Hematopoietic multipotent progenitor cell treated with erythropoietin and hydrocortisone succinate and interleukin-3 and kit ligand, for 17 days (in vitro differentiated cells): ENCODE measurements at regions not wholly inside any gene's neighbourhood (a gene's known extent, or its start where the extent isn't known, plus 50 kb on each side); places are given as distances from the start of the nearest gene placed in this dataset.

Experiments
- DNase-seq: peaks from one replicate; pipeline ENCODE4 v3.0.0-alpha.2; 2015; ENCODE audit warnings: low spot score

DNA sequence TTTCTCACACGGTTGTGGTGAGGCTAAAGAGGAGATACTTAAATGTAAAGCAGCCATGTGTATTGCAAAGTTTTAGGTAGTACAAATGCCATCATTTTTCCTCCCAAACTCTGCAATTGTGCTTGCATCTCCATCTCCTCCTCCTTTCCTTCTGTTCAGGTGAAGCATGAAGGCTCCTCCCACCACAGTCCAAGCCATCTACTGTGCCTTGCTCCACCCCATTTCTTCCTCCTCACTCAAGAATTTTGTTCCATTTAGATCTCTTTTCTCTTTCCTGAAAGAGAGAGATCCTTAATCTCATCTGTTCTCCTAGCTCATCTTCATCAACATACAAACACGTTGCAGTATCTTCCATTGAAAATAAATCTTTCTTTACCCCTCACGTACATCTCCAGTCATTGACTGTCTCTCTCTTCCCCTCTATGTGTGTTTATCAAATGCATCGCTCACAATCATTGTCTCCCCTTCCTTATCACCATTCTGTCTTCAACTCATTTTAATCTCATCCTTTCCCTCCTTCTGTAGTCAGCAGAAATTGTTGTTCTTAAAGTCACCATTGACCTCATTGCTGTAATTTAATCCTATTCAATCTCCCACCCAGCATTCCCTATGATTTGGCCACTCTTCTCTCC, 392.1 kb downstream of the RAD51AP2 start:
- no peak for DNase-seq

DNA sequence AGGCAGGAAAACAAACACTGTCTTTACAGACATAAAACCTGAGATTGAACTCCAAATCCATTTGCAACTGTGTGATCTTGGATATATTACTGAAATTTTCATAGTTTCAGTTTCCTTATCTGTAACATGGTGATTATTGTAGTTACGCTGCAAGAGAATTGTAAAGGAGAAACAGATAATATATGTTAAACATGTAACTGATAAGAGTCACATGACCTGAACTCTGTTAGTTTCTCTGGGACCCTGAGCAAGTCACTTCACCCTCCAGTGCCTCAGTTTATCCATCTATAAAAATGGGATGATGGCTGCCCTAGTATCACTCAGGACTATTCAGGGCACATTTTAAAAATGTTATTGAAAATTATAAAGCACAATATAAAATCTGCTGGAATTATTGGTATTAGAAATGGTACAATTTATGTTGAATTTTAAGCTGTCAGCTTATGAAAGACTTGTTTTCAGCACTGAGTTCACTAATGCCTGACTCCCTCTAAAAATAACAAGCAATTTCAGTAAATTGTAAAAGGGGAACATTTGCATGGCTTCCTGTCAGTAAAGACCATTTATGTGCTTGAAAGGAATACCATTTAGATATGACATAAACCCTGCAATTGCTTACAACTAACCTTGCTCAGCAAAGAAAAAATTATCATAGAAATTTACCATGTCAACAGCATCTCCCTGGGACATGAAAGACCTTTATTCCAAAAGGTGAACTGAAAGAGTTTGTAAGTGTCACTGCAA, 393.5 kb downstream of the RAD51AP2 start:
- no peak for DNase-seq

DNA sequence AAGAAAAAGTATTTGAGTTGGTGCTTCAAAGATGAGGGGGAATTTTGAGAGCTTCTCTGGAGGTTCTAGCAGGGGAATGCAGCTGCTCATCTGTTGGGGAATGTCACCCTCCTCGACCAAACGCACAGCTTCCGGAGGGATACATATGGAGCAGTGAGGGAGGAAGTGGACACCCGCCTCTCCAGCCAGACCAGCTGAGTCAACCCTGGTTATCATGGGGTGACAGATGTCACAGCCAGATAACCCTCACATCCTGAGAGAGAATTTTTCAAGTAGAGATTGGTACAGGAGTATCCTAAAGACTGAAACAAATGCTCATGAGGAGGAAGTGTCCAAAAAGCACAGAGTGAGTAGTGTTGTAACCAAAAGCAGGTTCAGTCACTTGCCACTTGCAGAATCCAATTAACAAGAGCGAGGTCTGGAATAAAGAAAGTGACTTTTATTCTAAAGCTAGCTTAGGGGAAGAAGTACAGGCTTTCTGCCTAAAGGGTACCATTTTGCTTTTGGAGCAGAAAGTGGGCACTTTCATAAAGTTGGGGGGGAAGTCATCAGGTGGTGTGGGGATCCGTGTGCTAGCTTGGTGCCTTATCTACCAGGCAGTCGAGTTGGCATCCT, 395.2 kb downstream of the RAD51AP2 start:
- no peak for DNase-seq

DNA sequence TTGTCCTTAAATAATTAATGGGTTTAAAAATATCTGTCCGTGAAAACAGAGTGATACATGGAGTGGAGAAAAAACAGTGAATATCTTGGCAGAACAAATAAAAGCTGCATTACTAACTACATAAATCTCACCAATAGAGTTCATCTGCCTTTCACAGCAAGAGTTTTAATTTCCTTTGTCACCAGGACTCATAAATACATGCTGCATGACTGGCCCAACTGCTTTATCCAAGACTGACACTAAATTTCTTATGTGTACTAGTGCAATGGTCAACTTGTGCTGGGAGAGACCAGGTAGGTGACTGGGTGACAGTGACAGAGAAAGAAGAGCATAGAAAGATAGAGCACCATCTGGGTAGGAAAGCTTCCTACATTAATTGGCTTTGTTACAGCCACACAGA, 402.8 kb downstream of the RAD51AP2 start:
- no peak for DNase-seq

DNA sequence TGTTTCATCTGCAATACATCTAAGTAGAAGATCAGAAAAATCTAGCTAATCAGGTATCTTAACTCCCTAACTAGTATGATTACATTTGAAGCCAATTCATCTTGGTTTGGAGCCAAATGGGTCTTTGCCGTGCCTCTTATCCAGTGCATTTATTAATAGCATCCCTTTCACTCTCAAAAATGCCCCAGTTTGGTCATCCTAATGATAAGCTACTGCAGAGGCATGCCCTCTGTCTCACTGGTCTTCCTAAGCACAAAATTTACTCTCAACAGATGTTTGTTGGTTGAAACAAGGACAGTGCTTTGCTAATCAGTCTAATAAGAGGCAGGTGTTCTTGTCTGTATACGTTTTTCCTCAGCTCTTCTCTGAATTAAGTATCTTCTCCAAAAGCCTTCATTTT, 403.2 kb downstream of the RAD51AP2 start:
- no peak for DNase-seq

DNA sequence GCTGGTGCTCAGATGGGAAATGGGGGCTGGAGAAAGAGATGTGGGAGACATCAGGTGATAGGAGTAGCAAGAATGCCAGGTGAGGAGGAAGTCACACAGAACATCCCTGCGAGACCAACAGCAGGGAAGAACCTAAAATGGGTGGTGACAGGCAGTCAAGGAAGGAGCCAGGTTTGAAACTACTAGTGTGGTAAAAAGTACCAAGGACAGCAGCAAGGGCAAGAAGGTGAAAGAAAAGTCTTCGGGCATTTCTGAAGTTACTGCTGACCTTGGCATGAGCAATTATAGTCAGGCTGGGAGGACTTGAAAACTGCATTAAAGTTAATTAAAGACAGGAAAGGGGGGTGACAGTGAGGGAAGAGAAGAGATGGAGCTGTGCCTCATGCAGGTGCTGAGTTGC, 410.4 kb downstream of the RAD51AP2 start:
- no peak for DNase-seq

DNA sequence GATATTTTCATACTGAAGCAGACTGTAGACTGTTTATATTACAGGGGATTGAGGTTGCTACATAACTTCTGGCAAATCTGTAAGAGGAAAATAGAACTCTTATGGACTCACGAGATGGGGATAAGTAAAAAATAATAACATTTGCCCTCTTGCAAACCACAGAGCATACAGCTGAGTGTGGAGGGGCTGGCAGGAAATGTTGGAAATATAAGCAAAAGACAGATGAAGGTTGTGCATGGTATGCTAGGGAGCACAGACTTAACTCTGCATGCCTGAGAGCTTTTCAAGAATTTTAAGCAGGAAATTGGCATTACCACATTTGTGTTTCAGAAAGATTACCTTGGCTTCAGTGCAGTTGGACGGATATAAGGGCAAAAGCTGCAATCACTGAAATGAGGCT, 411.1 kb downstream of the RAD51AP2 start:
- DNase-seq = no peak

DNA sequence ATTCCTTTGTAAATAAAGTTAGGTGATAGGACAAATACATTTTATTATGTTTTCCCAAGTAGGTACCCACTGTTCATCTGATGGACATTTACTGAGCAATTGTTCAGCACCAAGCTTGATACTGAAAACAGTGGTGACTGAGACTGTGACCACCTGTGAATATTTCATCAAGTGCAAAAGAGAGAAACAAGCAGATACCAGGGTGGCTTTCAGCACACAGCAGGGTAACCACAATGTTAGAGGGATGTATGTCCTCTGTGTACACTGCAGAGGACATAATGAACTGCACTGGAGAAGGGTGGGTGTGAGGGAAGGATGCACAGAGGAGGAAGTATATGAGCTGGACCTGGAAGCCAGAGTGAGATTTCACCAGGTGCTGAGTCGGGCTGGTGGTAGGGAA, 411.8 kb downstream of the RAD51AP2 start:
- DNase-seq = no peak

DNA sequence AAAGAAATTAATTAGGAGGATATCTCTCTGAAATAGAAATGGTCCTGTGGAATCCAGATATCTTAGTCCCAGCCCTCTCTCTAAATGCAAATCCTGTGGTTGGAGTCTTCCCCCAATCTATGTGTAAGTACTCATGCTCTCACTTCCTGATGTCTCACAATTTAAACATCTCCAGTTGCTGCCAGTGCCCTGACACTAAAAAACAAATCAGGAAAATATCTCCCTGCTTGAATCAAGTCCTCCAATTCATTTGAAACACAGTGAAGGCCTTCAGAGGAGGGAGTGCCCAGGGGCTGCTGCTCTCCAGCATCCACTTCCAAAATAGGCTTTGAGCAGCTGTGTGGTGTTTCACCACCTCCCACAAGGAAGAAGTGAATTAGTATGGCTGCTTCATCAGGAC, 413.8 kb downstream of the RAD51AP2 start:
- DNase-seq = no peak

DNA sequence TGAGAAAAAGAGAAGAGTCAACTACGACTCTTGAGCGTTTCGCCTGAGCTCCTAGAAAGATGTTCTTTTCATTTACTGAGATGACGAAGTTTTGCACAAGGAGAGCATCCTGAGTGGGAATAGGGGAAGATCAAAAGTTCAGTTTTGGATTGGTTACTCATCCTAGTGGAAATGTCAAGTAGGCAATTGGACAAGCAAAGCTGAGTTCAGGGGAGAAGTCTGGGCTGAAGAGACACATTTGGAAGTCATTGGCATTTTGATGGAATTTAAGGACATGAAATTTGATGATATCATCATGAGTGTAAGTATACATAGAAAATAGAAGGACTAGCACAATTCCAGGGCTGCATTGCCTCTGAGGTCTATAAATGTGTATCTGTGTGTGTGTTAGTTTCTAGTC, 416.6 kb downstream of the RAD51AP2 start:
- no peak for DNase-seq

DNA sequence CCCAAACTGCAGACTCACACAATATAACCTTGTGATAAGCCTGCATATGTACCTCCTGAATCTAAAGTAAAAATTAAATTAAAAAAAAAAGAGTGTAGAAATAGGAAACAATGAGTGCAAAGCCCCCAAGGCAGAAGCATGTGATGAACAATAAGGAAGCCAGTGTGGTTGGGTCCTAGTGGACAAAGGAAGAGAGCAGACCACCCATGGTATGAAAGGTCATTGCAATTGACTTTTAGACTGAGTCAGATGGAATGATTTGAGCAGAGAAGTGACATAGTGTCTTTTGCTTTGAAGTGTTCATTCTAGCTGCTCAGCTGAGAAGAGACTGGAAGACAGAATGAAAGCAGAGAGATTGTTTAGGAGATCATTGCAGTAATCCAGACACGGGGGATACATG, 417.1 kb downstream of the RAD51AP2 start:
- no peak for DNase-seq

DNA sequence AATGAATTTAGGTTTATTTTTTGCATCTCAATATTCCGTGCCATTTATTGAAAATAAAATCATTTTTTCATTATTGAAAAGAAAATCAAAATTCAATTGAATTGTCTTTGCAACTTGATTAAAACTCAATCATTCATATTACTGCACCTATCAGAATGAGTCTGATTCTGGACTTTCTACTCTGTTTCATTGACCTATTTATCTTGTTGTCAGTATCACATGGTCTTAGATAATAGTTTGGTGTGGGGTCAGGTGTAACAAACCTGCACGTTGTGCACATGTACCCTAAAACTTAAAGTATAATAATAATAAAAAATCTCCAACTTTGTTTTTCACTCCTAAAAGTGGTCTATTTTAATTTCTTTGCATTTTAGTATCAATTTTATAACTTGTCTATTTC, 422.9 kb downstream of the RAD51AP2 start:
- no peak for DNase-seq

DNA sequence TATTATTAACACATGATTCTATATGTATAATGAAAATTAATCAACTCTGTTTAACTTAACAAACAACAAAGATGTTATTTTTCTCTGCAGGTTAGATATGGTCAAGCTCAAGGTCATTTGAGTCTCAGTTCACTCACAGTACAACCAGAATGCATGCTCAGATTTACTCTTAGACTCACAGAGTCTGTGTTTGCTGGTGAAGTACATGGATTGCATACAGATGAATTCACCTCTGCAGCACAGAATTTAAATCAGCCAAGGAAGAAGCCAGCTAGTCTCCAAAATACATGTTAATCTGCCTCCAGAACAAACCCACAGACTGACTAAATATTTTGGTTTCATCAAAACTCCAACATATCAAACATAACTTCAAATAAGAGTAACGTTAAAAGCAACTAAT, 424.5 kb downstream of the RAD51AP2 start:
- no peak for DNase-seq

DNA sequence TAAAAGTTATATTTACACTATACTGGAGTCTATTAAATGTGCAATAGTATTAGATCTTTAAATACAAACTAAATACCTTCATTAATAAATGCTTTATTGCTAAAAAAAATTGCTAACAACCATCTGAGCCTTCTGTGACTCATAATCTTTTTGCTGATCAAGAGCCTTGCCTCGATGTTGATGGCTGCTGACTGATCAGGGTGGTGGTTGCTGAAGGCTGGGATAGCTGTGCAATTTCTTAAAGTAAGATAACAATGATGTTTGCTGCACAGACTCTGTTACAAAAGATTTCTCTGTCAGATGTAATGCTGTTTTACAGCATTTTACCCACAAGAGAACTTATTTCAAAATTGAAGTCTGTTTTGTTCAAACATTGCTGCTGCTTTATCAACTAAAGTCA, 421.4 kb upstream of the CYRIA start:
- DNase-seq = no peak

DNA sequence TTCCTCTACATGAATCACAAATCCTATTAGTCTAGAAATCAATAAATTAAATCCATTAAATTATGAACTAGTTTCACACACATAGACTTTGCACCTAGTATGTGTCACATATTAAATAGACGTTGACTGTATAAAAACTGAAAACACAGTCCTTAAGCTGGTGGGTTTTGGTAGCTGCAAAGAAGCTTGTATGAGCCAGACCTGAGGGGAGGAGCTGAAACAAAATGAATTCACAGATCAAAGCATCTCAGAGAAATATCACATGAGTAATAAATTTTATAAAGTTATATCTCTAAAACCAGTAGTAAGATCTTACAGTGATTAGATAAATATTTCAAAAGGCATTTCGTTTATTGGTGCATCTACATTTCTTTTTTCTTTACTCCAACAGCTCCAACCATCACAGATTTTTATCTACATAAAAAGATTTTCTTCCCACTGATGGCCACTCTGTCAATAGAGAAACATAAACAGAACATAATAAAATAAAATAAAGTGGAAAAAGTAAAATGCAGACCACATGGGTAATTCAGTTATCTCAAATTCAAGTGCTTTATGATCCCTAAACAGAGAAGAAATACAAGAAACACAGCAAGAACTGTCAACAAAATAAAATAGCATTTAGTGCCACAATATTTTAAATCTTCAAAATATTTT, 420.0 kb upstream of the CYRIA start:
- DNase-seq = no peak

DNA sequence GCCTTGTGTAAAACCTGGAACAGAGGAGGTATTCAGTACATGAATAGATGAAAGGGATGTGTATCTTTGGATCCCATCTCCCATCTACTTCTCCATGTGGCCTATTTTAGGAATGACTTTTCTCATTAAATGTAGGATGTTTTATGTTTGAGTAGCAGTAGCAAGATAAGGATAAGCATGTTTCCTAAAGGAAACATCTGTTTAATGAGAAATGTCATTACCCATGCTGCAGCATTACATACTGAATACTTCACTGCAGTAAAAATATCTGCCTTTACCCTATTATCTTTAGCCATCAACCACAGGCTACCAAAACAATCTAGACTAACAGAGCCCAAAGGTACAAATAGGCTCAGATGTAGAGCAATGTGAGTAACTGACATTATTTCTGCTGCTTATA, 419.2 kb upstream of the CYRIA start:
- no peak for DNase-seq

DNA sequence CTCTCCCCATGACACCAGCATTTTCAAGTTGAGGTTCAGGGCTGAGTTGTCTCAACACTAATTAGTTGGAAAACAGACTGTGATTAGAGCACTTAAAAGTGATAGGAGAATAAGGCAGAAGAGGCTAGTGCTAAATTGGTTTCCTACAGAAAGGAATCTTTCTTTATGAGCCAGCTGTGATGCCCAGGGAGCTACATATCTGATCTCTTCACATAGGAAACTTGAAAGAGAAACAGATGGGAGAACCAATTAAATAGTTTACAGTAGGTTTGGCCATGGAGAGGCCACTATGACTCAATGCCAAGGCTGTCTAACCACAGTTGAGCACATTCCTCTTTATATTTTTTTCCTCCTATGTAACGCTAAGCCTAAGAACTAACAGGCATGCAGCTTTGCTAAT, 418.3 kb upstream of the CYRIA start:
- DNase-seq = no peak

DNA sequence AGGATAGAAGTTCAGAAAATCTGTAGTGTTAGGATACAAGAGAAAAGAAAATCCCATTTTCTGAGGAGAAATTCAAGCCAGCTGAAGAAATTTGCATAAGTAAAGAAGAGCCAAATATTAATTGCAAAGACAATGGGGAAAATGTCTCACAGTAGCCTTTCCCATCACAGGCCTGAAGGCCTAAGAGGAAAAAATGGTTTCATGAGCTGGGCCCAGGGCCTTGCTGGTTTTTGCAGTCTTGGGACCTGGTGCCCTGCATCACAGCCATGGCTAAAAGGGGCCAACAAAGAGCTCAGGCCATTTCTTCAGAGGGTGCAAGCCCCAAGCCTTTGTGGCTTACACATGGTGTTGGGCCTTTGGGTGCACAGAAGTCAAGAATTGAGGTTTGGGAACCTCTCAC, 413.6 kb upstream of the CYRIA start:
- no peak for DNase-seq

DNA sequence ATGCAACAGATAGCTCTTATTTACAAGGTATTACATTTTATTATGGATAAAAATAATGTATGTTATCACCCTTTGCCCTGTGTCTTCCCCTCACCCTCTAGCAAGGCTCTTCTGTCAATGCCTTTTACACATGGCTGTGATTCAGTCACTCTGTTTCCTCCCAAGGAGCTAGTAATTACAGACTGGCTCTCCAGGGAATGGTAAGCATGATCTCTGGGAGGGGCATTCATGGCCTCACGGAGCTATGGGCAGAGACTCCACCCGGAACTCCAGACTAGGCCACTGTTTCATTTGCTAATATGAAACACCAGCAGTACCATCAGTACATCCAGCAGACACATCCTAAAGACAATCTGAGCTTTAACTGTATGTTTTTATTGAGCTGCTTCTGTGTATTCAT, 410.9 kb upstream of the CYRIA start:
- no peak for DNase-seq

DNA sequence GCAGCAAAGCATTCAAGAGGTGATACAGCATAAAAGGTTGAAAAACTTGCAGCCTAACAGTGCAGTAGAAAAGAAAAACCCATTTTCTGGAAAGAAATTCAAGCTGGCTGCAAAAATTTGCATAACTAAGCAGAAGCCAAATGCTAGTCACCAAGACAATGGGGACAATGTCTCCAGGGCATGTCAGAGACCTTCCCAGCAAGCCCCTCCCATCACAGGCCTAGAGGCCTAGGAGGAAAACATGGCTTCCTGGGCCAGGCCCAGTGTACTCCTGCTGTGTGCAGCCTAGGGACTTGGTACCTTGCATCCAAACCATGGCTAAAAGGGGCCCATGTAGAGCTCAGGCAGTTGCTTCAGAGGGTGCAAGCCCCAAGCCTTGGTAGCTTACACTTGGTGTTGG, 405.1 kb upstream of the CYRIA start:
- no peak for DNase-seq

DNA sequence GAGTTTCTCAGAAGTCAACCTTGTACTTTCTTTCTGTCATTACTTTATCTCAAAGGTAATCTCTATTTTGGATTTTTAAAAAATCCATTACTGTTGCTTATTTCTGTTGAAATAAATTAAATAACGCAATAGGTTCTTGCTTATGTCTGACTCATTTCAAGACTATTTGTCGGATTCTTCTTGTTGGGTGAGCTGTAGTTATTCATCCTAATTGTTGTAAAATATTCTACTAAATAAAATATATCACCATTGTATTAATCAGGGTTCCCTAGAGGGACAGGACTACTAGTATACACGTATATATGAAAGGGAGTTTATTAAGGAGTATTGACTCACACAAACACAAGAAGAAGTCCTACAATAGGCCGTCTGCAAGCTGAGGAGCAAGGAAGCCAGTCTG, 403.9 kb upstream of the CYRIA start:
- no peak for DNase-seq

DNA sequence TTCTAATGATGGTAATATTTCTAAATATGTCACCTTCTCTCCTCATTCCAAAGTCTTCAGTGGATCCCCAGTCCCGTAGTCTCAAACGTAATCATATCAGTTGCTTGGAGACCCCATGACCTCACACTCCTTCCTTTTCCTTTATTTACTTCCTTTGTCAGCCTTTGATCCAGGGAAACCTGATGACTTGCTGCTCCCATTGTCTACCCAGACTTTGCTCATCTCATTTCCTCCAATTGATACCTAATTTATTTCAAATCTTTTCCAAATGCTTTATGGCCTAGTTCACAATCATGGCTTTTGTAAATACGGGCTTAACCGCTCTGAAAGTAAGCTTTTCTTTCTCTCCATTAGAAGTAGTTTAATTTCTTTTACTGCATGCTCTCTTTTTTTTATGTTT, 402.4 kb upstream of the CYRIA start:
- DNase-seq = no peak

DNA sequence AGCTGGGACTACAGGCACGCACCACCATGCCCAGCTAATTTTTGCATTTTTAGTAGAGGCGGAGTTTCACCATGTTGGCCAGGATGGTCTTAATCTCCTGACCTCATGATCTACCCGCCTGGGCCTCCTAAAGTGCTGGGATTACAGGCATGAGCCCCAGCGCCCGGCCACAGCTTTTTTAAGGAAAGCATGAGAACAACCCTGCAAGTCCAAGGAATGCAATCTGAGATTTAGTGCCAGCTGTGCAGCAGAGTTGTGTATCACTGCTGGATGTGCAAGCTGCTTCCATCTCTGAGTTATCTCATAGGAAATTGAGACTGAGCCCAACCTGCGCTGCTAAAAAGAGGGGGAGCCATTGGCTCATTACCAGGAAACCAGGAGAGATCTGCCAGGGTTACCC, 399.9 kb upstream of the CYRIA start:
- DNase-seq = no peak
